Activated effector memory CD4-positive, alpha-beta T cell treated with anti-CD3 and anti-CD28 coated beads, Interleukin-2, amount 50 U/mL, for 16 hours (primary cell): ENCODE measurements at regions not wholly inside any gene's neighbourhood (a gene's known extent, or its start where the extent isn't known, plus 50 kb on each side); places are given as distances from the start of the nearest gene placed in this dataset.

Experiments
- DNase-seq: peaks from one replicate; pipeline ENCODE4 v3.0.0-alpha.2; 2020

DNA sequence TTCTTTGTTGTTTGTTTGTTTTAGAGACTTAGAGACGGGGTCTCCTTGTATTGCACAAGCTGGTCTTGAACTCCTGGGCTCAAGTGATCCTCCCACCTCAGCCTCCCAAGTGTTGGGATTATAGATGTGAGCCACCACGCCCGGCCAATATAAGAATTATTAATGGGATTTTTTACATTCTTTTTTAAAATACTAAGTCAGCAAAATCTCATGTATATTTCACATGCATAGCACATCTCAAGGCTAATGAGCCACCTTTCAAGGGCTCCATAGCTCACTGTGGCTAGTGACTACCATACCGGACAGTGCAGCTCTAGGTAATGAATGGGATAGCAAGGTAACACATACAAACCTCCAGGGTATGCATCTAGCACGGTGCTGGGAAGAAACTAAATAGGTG lies 361.4 kb downstream of the SAMD5 start:
- DNase-seq: no peak

DNA sequence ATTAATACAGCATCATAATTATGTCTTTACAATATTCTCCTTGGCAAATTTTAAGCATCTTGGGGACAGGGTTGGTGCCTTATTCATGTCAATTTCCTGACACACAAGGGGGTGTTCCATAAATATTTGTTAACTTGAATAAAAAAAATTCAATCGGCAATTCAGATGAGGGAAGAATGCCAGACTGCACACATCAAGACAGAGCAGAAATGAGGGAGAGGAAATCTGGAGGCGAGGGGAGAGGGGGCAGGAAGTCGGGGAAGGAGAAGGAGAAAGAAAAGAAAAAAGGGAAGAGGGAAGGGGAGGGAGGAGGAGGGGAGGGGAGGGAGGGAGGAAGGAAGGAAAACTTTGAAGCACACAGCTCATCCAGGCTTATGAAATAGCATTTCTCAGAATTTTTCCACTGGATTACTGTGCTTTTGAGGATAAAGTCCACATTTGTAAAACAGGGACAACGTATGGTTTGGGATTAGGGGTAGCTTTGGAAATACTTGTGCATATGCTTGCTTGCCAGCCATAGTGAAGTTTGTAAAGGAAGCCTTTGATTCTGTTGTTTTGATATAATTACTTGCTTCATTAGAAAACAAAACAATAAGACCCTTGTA lies 362.1 kb downstream of the SAMD5 start:
- DNase-seq: no peak

DNA sequence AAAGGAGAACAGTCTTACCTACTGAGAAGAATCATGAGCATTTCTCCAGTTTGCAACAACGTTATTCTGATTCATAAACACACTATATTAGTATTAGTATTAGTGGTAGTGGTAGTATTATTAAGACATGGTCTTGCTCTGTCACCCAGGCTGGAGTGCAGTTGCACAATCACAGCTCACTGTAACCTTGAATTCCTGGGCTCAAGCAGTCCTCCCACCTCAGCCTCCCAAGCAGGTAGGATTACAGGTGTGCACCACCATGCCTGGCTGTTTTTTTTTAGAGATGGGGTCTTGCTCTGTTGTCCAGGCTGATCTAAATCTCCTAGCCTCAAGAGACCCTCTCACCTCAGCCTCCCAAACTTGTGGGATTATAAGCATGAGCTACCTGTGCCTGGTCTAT lies 363.5 kb downstream of the SAMD5 start:
- no peak for DNase-seq

DNA sequence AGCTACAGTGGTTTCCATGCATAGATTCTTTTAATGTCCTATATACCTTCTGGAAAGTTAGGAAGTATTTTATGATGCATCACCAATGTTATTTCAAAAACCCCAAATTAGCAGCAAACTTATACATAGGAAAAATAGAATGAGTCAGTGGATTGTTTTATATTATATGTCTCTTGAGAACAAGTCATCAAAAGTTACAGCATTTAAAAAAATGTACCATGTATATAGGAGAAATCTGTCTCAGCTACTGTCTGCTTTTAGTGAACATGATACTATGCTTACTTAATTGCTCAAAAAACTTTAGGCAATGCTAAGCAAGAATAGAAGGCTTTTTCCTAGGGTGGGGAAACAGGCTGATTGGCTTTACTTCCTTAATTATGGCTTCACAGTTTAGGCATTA lies 365.3 kb downstream of the SAMD5 start:
- no peak for DNase-seq

DNA sequence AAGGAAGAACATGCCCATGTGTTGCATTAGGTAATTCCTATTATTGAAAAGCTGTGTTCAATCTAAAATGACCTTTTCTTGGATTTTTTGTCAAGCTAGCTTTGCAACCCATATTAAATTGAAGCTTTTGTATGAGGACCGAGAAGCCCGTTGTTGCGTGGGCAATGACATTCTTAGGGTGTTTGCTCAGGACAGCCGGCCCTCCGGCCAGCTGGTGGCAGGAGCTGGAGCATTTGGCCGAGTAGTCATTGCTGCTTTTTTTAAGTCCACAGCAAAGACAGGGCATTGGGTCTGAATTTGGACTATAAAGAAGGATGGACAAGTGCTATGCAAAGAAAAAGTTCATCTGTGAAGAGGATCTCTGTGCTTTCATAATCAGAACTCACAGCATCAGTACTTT lies 365.8 kb downstream of the SAMD5 start:
- DNase-seq: no peak

DNA sequence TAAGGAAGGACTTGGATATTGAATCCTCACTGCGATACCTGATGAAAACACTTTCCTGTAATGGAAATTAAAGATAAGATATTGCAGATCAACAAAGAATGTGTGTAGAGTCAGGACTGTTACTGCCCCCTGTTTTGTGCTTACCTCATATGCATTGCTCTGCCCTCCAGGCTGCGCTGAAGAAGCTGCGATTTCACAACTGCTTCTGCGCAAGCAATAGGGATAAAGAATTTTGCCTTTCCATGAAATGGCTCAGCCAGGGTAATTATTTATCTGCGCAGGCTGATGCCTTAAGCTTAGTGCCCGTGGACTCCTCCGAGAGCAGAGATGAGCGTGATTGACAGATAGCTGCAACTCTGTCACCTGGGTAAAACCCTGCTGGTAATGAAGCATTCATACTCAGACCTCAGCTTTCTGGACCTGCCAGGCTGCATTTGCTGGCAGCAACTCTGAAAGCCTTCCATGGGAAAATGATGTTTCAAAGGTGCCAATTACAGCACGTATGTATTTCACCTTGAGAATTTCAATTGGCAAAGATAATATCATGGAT lies 370.6 kb downstream of the SAMD5 start:
- no peak for DNase-seq

DNA sequence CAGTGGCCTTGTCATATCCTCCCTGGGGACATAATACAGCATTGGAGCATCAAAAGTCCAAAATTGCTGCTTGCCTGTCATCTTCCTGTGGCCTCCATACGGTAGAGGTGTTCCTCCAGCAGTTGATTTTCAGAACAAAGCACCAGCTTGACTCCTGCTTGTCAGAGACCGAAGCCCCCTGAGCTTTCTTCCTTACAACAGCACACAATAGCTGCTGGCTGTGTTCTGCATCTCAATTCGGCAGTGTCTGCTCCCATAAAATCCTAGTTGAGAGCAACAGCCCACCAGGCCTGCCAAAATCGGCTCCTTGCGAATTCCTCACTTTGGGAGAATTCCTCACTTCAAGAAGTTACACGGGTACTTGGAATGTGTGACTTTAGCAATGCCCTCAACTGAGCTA lies 372.9 kb downstream of the SAMD5 start:
- DNase-seq: no peak

DNA sequence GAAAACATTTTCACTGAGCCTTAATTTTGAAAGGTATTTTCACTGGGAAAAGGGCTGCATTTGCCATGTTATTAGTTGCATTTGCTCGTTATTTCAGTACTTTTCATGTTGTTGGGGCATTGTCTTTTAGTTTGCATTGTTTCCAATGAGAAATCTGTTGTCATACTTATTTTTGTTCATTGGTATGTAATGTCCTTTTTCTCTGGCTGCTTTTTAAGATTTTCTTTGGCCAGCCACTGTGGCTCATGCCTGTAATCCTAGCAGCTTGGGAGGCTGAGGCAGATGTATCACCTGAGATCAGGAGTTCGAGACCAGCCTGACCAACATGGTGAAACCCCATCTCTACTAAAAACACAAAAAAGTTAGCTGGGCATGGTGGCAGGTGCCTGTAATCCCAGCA lies 379.9 kb downstream of the SAMD5 start:
- no peak for DNase-seq

DNA sequence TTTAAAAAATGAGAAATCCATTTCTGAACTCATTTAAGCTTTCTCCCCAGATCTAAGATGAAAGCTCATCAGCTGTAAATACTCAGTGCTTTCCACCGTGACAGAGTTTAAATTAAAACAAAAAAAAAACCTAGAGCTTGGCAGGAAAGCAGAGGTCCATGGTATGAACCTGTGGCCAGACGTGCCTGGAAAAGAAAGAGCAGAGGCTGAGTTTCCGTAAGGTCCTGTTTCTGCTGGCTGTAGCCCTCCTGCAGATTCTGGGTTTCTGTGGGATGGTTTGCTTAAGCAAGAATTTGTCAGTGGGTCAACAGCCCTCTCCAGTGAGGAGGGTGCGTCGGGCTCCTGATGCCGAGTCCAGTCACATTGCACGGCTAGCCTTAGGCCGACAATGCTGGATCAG lies 383.2 kb downstream of the SAMD5 start:
- DNase-seq: no peak

DNA sequence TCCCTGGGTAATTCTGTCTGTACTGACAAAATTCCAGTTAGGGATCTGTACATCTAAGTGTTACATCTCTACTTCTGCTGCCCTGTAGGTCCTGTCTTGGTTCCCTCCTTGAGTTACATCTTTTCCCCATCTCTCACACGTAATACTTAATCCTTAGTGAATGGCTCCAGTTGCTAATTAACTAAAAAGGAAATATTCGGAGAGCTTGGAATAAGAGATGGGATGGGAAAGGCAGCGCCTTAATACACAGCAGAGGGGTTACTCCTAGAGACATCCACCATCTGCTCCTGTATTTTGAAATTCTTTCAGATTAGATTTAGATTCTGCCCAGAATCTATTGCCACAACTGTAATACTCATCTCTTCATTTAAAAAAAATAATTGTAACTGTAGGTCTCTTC lies 384.0 kb downstream of the SAMD5 start:
- no peak for DNase-seq

DNA sequence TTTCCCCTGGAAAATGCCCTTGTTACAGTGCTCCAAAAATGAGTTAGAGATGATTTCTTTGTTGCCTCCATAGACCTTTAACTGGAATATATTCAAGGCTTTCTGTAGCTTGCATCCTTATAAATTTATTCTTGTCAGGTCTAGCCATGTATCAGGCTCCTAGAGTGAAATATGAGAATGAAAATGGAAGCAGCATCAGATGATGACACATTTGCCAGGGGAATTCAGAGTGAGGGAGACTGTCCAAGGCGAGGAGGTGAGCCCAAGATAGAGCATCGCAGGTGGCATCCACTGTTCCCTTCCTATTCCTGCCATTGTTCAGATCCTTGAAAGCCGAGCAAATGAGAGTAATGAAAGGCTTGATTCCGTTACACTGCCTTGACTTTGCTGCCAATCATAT lies 386.8 kb downstream of the SAMD5 start:
- DNase-seq: no peak

DNA sequence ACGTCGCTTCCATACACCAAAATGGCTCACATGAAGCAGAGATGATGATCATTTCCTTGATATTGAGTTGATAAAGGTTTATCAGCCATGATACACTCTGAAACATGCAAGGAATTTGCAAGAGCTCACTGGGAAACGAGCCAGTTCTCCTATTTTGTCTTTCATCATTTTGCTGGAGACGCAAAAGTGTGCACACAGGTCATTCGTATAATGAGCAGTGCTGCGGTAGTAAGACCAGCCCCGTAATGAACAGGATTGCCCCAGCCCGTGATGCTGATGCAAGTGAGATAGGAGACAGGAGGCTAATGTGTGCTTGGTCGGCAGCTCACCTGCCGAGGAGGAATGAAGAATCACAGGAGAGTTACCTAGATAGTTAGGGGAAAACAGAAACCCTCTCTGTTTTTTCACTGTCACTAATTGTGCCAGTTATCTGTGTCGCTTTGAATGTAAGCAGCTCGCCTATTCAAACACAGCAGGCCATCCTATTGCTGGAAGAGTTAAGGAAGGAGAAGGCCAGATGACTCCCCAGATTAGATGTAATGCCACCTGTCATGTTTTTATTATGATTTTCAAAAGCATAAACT lies 391.8 kb downstream of the SAMD5 start:
- no peak for DNase-seq

DNA sequence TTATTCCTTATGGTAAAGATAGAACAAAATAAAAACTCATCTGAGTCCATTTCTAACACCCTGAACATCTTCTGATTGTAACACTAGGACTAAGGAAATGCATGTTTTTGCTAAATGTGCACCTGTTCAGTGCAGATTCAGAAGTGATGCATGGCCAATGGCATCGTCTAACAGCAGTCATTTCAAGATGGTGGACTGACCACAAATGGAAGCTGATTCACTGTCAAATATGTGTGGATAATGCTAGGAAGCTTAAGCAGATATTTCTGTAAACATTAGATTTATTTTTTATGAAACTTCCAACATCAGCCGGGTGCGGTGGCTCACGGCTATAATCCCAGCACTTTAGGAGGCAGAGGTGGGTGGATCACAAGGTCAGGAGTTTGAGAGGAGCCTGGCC lies 394.8 kb downstream of the SAMD5 start:
- DNase-seq: no peak

DNA sequence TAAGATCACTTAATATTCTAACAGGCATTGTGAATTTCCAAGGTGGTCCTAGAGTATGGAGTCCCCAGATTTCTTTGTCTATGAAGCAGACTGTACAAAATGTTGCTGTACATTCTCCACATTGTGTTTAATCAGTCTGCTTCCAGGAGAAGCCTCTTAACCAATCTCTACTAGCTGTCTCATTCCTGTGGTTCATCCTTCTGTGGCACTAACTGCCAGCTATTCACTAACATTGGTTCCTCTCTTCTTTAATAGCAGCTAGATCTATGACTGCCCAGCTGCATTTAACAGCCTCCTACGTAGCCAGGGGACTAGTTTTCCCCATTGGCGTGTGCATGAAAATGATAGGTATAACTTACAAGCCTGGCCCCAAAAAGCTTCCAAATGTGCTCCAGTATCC lies 395.4 kb downstream of the SAMD5 start:
- DNase-seq: no peak

DNA sequence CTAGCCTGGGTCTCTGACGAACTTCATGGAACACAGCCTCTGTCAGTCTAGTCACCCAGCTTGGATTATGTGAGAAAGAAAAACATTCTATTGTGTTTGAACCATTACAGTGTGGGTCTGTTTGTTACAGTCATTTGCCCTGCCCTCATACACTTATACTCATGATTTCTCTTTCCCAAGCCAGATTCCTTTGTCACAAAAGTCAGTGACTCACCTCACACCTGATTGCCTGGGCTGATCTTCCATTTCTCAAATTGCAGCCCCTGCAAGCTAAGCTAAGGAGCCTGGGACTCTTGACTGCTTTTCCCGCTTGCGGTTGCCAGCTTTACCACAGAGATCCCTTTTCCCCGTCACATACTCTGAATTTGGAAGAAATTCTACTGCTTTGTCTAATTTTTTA lies 395.9 kb downstream of the SAMD5 start:
- DNase-seq: no peak

DNA sequence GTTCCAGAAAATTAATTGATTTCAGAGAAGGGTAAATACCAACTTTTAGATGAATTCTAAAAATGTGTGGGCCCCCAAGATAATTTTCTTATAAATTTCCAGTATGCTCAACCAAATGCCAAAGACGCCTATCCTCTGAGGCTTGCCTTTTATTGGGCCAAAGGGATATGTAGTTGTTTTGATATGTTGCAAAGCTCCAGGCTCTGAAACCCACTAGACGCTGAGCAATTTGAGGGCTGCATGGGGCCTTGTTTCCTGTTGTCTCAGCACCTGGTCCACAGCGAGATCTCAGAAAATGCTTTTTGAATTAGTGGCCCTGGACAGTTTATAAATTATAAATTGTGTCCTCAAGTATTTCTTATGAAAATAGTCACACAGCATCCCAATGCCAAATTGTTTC lies 397.2 kb downstream of the SAMD5 start:
- DNase-seq: no peak

DNA sequence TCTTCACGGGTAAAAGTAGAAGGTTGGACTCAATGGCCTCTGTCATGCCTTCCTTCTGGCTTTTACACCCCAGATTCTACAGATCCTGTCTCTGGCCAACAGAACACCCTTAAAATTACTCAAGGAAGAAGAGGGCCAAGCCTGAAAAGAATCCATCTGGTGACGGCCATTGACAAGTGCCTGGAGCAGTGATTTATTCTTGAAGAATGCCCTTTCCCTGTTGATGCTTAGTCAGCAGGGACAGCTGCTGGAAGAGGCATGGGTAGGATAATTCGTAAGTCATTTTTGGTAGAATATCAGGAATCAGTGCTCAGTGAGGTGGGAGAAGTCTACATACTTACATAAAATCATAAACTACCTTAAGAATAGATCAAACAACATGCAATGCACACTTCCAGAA lies 397.9 kb downstream of the SAMD5 start:
- DNase-seq: no peak

DNA sequence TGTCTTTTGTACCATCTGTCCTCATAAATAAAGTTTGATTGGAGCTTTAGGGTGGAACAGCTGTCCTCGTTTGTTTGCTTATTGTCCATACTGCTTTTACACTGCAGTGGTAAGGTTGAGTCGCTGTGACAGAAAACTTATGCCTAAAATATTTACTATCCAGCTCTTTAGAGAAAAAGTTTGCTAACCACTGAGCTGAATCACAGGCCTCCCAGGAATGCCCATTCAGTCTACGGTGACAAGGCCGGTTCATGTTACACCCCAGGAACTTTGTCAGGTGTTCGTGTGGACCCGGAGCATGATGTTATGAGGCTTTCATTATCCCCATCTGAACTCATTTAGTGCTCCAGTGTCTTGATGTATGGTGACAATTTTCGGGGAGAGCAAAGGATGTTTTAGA lies 401.1 kb downstream of the SAMD5 start:
- DNase-seq: no peak

DNA sequence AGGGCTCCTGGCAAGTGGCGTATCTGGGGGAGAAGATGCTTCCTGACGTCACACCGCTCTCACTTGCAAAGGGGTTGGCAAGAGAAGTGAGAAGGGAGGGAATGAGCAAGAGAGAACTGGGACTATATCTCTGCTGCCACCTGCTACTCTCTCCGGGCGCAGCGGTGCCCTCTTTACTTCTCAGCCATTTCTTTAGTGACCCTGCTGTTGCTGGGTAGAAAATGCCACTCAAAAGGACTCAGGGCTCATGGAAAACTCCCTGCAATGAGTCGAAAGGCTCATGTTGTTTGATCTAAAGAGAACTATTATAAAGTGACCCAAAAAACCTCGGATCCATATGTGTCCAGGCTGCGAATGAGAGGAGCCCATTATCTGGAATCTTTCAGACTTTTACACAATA lies 401.8 kb downstream of the SAMD5 start:
- no peak for DNase-seq

DNA sequence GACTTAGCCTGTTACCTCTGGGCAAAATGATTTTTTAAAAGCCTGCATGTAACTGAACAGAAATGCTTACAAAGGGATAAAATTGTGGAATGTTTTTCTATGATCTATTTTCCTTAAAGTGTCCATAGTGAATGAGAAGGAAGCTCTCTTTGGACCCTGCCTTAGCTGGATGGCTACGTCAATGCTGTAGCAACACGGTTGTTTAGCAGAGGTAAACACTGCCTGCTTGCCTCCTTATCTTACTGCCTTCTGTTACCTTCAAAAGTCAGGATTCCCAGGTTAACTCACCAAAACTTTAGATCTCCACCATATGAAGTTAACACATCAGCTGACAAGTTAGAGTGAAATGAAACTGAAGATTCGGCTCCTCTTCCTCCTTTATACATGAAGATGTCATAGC lies 402.6 kb downstream of the SAMD5 start:
- no peak for DNase-seq

DNA sequence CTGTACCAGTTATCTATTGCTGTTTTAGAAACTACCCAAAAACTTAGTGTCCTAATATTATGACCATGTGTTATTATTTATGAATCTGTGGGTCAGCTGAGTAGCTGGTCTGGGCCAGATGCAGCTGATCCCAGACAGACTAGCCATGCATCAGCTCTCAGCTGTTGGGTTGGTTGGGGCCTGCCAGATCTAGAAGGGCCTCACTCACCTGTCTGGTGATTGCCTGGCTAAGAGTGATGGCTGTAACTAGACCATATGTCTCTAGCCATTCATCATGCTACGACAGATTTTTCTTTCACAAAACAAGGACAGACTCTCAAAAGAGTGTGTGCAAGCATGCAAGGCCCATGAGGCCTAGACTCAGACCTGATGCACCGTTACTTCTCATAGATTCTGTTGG lies 403.2 kb downstream of the SAMD5 start:
- no peak for DNase-seq

DNA sequence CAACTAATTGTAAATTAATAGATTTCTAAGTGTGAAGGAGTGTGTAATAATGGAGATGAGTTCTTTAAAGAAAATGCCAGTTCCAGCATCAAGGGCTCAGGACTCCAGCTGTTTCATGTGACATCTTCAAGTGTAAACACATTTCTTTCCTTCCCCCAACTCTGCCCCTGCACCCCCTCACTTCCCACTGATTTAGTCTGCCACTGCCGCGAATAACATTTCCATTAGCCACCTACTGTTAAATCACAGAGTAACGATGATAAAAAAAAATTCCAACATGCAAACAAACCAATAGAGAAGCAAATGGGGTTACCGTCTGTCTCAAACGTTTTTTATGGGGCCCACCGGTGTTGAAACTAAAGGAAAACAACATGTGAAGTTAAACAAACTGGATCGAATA lies 414.3 kb downstream of the SAMD5 start:
- no peak for DNase-seq

DNA sequence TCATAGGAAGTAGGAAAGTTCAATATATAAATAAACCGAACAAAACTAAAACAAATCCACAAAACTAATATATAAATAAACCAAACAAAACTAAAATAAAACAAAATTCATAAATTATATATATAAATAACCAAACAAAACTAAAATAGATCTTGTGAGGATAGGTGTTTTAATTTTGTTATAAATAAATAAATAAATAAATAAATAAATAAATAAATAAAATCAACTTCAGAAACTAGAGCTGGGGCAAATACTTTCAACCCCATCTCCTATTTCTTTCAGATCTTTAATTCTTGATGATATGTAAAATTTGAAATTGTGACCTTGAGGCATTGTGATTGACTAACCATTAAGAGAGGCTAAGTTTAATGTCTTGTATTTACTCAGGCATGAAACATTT lies 416.1 kb downstream of the SAMD5 start:
- no peak for DNase-seq

DNA sequence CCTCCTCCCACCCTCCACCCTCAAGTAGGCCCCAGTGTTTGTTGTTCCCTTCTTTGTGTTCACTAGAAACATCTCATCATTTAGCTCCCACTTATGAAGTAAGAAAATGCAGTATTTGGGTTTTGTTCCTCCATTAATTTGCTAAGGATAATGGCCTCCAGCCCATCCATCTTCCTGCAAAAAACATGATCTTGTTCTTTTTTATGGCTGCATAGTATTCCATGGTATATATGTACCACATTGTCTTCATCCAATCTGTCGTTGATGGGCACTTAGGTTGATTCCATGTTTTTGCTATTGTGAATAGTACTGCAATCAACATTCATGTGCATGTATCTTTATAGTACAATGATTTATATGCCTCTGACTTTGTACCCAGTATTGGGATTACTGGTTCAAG lies 416.8 kb upstream of the SASH1 start:
- no peak for DNase-seq

DNA sequence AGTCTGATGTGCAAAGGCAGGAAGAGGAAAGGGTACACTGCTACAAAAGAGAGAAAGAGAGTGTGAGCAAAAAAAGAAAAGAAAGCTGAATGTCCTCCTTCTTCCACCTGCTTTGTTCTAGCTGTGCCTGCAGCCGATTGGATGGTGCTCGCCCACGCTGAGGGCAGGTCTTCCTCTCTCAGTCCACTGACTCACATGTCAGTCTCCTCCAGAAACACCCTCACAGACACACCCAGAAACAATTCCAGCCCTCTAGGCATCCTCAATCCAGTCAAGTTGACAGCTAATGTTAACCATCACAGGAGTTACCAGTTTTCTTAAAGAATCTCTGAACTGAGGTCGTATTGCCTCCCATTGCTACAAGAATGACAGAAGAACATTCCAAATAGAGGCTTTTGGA lies 411.9 kb upstream of the SASH1 start:
- no peak for DNase-seq
